ENCODE measurements at regions not wholly inside any gene's neighbourhood (a gene's known extent, or its start where the extent isn't known, plus 50 kb on each side); places are given as distances from the start of the nearest gene placed in this dataset.

DNA sequence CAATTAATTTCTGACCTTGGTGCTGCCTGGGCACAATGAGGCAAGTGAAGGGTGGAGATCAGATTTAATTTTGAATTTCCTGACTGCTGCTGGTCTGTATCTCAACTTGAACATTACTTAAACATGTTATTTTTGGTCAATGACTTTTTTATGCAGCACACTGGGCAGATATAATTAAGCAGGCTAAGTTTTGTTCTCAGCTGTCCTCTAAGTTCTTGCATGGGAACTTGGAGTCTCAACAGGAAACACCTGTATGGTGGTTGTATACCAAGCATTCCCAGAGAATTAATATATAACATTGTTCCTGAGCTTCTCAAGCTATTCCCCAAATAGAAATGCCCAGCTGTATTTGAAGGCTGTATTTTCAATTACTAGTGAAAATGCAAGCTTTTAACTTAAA, 113.5 kb upstream of the EDNRB start:
- peak in 2 of 3 donors; percentile 8 to 50 for DNase-seq
- Histone ChIP-seq H3K4me3 (no peak overlapping the region), H3K4me1 (ENCODE audit: control insufficient read depth in 5 of 5, insufficient read depth in 5 of 5, low read length in 5 of 5) (peaks cover 0 to 34% (median 3%) of the 10 kb centered on the region in 5 donors), H3K9me3 (ENCODE audit: control insufficient read depth in 4 of 4, insufficient read depth in 3 of 4, low read length in 3 of 4) (peaks cover 0 to 4% (median 0%) of the 10 kb centered on the region in 4 donors), H3K9ac (ENCODE audit: insufficient read depth in 1 of 2, low read length in 2 of 2) (no peak overlapping the region), H3K36me3 (ENCODE audit: control insufficient read depth in 4 of 4, insufficient read depth in 4 of 4, low read length in 4 of 4) (no peaks in the 10 kb centered on the region), H3K27me3 (ENCODE audit: control insufficient read depth in 3 of 3, insufficient read depth in 3 of 3, low read length in 2 of 3) (no peaks in the 10 kb centered on the region), H3K27ac (ENCODE audit: low read depth in 1 of 2, low read length in 1 of 2) (no peak overlapping the region)
- TF ChIP-seq, protein P1, sequence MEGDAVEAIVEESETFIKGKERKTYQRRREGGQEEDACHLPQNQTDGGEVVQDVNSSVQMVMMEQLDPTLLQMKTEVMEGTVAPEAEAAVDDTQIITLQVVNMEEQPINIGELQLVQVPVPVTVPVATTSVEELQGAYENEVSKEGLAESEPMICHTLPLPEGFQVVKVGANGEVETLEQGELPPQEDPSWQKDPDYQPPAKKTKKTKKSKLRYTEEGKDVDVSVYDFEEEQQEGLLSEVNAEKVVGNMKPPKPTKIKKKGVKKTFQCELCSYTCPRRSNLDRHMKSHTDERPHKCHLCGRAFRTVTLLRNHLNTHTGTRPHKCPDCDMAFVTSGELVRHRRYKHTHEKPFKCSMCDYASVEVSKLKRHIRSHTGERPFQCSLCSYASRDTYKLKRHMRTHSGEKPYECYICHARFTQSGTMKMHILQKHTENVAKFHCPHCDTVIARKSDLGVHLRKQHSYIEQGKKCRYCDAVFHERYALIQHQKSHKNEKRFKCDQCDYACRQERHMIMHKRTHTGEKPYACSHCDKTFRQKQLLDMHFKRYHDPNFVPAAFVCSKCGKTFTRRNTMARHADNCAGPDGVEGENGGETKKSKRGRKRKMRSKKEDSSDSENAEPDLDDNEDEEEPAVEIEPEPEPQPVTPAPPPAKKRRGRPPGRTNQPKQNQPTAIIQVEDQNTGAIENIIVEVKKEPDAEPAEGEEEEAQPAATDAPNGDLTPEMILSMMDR (IDR thresholded peaks at IDR 0.05; ENCODE audit: control extremely low read depth, extremely low read depth) = no peak
- ATAC-seq (ENCODE audit: insufficient read depth, low FRiP score) = no peak

DNA sequence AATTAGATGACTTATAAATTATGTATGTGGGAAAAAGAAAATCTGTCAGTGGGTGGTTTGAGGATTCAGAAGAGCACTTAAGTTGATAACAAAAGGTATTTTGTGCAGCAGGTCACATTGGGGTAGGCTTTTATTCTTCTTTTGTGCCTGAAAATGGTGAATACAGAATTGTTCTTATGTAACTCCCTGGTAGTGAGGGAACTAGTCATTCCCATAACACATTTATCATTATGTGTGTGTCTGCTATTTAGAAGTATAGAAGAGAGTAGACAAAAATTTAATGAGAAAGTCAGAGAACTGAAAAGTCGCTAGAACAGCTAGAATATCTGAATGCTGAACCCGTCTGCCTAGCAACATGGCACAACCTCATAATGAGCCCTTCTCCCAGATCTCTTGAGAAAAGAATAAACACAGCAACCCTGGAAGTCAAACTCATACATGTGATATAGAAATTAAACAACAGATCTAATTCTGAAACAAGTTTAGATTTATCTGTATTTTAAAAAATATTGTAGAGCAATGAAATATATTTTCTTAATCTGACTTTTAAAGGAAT, 111.8 kb upstream of the EDNRB start:
- Histone ChIP-seq H3K9me3 (ENCODE audit: control insufficient read depth in 4 of 4, insufficient read depth in 3 of 4, low read length in 3 of 4) (peaks cover 0 to 4% (median 0%) of the 10 kb centered on the region in 4 donors), H3K36me3 (ENCODE audit: control insufficient read depth in 4 of 4, insufficient read depth in 4 of 4, low read length in 4 of 4) (no peaks in the 10 kb centered on the region), H3K27ac (ENCODE audit: low read depth in 1 of 2, low read length in 1 of 2) (no peak overlapping the region), H3K4me3 (no peak overlapping the region), H3K4me1 (ENCODE audit: control insufficient read depth in 5 of 5, insufficient read depth in 5 of 5, low read length in 5 of 5) (peaks cover 0 to 24% (median 0%) of the 10 kb centered on the region in 5 donors), H3K27me3 (ENCODE audit: control insufficient read depth in 3 of 3, insufficient read depth in 3 of 3, low read length in 2 of 3) (no peaks in the 10 kb centered on the region), H3K9ac (ENCODE audit: insufficient read depth in 1 of 2, low read length in 2 of 2) (no peak overlapping the region)
- ATAC-seq (ENCODE audit: insufficient read depth, low FRiP score) = no peak
- WGBS, 2 donors = 73 to 85% methylated on average over 2 of the region's 2 CpGs
- peak in 1 of 3 donors; percentile 21 for DNase-seq
- TF ChIP-seq, protein P1 (IDR thresholded peaks at IDR 0.05; ENCODE audit: control extremely low read depth, extremely low read depth) = no peak

DNA sequence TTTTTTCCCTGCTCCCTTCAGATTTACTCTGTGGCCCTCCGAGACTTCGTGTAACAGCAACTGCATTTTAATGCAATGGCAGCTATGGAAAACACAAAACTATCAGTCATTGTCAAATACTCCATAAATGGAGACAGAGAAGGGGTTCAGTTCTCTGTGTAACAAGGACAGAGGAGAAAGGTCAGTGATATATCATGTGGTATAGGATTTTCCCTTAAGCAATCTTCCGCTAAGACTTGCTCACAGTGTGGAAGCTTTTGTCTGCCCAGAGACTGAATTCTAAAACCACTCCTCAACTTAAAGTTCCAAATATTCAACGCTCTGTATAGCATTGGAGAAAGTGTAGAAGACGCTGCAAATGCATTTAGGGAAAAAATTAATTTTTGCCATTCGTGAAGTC, 111.3 kb upstream of the EDNRB start:
- no peak overlapping the region for H3K27ac ChIP-seq (ENCODE audit: low read depth in 1 of 2, low read length in 1 of 2)
- H3K27me3 ChIP-seq (ENCODE audit: control insufficient read depth in 3 of 3, insufficient read depth in 3 of 3, low read length in 2 of 3) = no peaks in the 10 kb centered on the region
- H3K4me1 ChIP-seq (ENCODE audit: control insufficient read depth in 5 of 5, insufficient read depth in 5 of 5, low read length in 5 of 5) = peaks cover 0 to 19% (median 0%) of the 10 kb centered on the region in 5 donors
- no peak for ATAC-seq (ENCODE audit: insufficient read depth, low FRiP score)
- 94% methylated on average over 6 of the region's 6 CpGs for WGBS, 2 donors
- no peak overlapping the region for H3K9ac ChIP-seq (ENCODE audit: insufficient read depth in 1 of 2, low read length in 2 of 2)
- TF ChIP-seq, protein P1 (IDR thresholded peaks at IDR 0.05; ENCODE audit: control extremely low read depth, extremely low read depth) = no peak
- DNase-seq = no peak
- peaks cover 0 to 4% (median 0%) of the 10 kb centered on the region in 4 donors for H3K9me3 ChIP-seq (ENCODE audit: control insufficient read depth in 4 of 4, insufficient read depth in 3 of 4, low read length in 3 of 4)
- no peaks in the 10 kb centered on the region for H3K36me3 ChIP-seq (ENCODE audit: control insufficient read depth in 4 of 4, insufficient read depth in 4 of 4, low read length in 4 of 4)
- H3K4me3 ChIP-seq = no peak overlapping the region

DNA sequence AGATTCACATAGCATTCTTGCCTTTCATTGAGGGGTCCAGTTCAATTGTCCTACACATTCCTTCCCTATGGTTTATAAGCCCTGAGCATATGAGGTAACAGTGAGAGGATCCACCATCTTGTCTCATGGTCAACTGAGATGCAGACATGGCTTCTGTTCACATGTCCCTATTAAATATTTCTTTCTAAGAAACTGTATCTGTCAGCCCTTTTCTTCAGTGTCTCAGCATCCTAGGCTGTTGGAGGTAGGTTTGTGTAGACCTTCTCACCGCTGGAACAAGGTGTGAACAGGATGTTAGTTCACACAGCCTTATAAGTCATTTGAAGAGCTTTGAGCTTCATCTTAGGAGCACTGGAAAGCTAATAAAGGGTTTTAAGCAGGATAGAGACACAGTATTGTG, 110.3 kb upstream of the EDNRB start:
- H3K9ac ChIP-seq (ENCODE audit: insufficient read depth in 1 of 2, low read length in 2 of 2) = no peak overlapping the region
- no peaks in the 10 kb centered on the region for H3K36me3 ChIP-seq (ENCODE audit: control insufficient read depth in 4 of 4, insufficient read depth in 4 of 4, low read length in 4 of 4)
- no peak overlapping the region for H3K4me3 ChIP-seq
- WGBS, 2 donors = 80 to 87% methylated on average over 1 of the region's 1 CpG
- no peak for DNase-seq
- no peak for ATAC-seq (ENCODE audit: insufficient read depth, low FRiP score)
- TF ChIP-seq, protein P1 (IDR thresholded peaks at IDR 0.05; ENCODE audit: control extremely low read depth, extremely low read depth) = no peak
- peaks cover 0 to 10% (median 0%) of the 10 kb centered on the region in 5 donors for H3K4me1 ChIP-seq (ENCODE audit: control insufficient read depth in 5 of 5, insufficient read depth in 5 of 5, low read length in 5 of 5)
- H3K27me3 ChIP-seq (ENCODE audit: control insufficient read depth in 3 of 3, insufficient read depth in 3 of 3, low read length in 2 of 3) = no peaks in the 10 kb centered on the region
- no peak overlapping the region for H3K27ac ChIP-seq (ENCODE audit: low read depth in 1 of 2, low read length in 1 of 2)
- peaks cover 0 to 4% (median 0%) of the 10 kb centered on the region in 4 donors for H3K9me3 ChIP-seq (ENCODE audit: control insufficient read depth in 4 of 4, insufficient read depth in 3 of 4, low read length in 3 of 4)
